NB4 (cell line): ENCODE measurements at regions not wholly inside any gene's neighbourhood (a gene's known extent, or its start where the extent isn't known, plus 50 kb on each side); places are given as distances from the start of the nearest gene placed in this dataset.

Experiments
- CTCF ChIP-seq: IDR thresholded peaks from one replicate; pipeline ENCODE4 v1.5.1; 2012; ENCODE audit warnings: low read depth, low read length
- MAX ChIP-seq: IDR thresholded peaks from 2 replicates; pipeline ENCODE4 v1.6.1; 2011; ENCODE audit warnings: low read depth, low read length
- MYC ChIP-seq: IDR thresholded peaks from 2 replicates; pipeline ENCODE4 v1.6.1; 2011; ENCODE audit warnings: low read depth, low read length
- POLR2A ChIP-seq: IDR thresholded peaks from 2 replicates; pipeline ENCODE4 v1.6.1; 2011; ENCODE audit warnings: mild to moderate bottlenecking; ENCODE audit not compliant: insufficient read length; ENCODE audit errors: extremely low read depth

- TF ChIP-seq CTCF (no peak), MYC (no peak), POLR2A (no peak), MAX (no peak)
Measured at GRCh38 chrX:94424456-94424855, 750.5 kb downstream of the FAM133A start.
